ENCODE measurements at regions not wholly inside any gene's neighbourhood (a gene's known extent, or its start where the extent isn't known, plus 50 kb on each side); places are given as distances from the start of the nearest gene placed in this dataset.

- no peak overlapping the region for H3K4me3 Mint-ChIP-seq
- no peaks in the 10 kb centered on the region for H3K27me3 Mint-ChIP-seq
- H3K4me1 Mint-ChIP-seq = no peaks in the 10 kb centered on the region
- peaks cover 1% of the 10 kb centered on the region for H3K36me3 Mint-ChIP-seq
- H3K27ac Mint-ChIP-seq = no peak overlapping the region
- peaks cover 0 to 3% (median 2%) of the 10 kb centered on the region in 3 donors for H3K9me3 Mint-ChIP-seq
These were observed 1622.5 kb downstream of the MAT2B start for GRCh38 chr5:165127941-165128340.

- H3K9me3 Mint-ChIP-seq = peaks cover 0 to 8% (median 2%) of the 10 kb centered on the region in 3 donors
- H3K27ac Mint-ChIP-seq = no peak overlapping the region
- H3K27me3 Mint-ChIP-seq = no peaks in the 10 kb centered on the region
- no peak overlapping the region for H3K4me3 Mint-ChIP-seq
- H3K4me1 Mint-ChIP-seq = no peaks in the 10 kb centered on the region
- no peaks in the 10 kb centered on the region for H3K36me3 Mint-ChIP-seq
These were observed 1625.2 kb downstream of the MAT2B start for GRCh38 chr5:165130656-165131055.

GRCh38 chr5:165134155-165134554, 1628.7 kb downstream of the MAT2B start:
- Mint-ChIP-seq H3K4me1 (no peaks in the 10 kb centered on the region), H3K4me3 (no peak overlapping the region), H3K27me3 (no peaks in the 10 kb centered on the region), H3K9me3 (peaks cover 0 to 5% (median 2%) of the 10 kb centered on the region in 3 donors), H3K36me3 (no peaks in the 10 kb centered on the region), H3K27ac (no peak overlapping the region)

- H3K27ac Mint-ChIP-seq = no peak overlapping the region
- H3K4me1 Mint-ChIP-seq = no peaks in the 10 kb centered on the region
- no peaks in the 10 kb centered on the region for H3K36me3 Mint-ChIP-seq
- peaks cover 0 to 5% (median 2%) of the 10 kb centered on the region in 3 donors for H3K9me3 Mint-ChIP-seq
- H3K27me3 Mint-ChIP-seq = no peaks in the 10 kb centered on the region
- no peak overlapping the region for H3K4me3 Mint-ChIP-seq
These were observed 1630.1 kb downstream of the MAT2B start for GRCh38 chr5:165135565-165135964.

GRCh38 chr5:165137701-165138100, 1632.3 kb downstream of the MAT2B start:
- Mint-ChIP-seq H3K36me3 (no peaks in the 10 kb centered on the region), H3K27ac (no peak overlapping the region), H3K27me3 (no peaks in the 10 kb centered on the region), H3K4me3 (no peak overlapping the region), H3K9me3 (peaks cover 0 to 5% (median 2%) of the 10 kb centered on the region in 3 donors), H3K4me1 (no peaks in the 10 kb centered on the region)

GRCh38 chr5:165138236-165138635, 1632.8 kb downstream of the MAT2B start:
- no peak overlapping the region for H3K4me3 Mint-ChIP-seq
- no peak overlapping the region for H3K27ac Mint-ChIP-seq
- no peaks in the 10 kb centered on the region for H3K4me1 Mint-ChIP-seq
- H3K9me3 Mint-ChIP-seq = peaks cover 0 to 5% (median 2%) of the 10 kb centered on the region in 3 donors
- no peaks in the 10 kb centered on the region for H3K27me3 Mint-ChIP-seq
- H3K36me3 Mint-ChIP-seq = no peaks in the 10 kb centered on the region

GRCh38 chr5:165139262-165139661, 1633.8 kb downstream of the MAT2B start:
- no peaks in the 10 kb centered on the region for H3K4me1 Mint-ChIP-seq
- H3K27me3 Mint-ChIP-seq = no peaks in the 10 kb centered on the region
- H3K9me3 Mint-ChIP-seq = no peaks in the 10 kb centered on the region
- no peak overlapping the region for H3K4me3 Mint-ChIP-seq
- H3K27ac Mint-ChIP-seq = no peak overlapping the region
- H3K36me3 Mint-ChIP-seq = no peaks in the 10 kb centered on the region

- no peaks in the 10 kb centered on the region for H3K9me3 Mint-ChIP-seq
- H3K4me1 Mint-ChIP-seq = no peaks in the 10 kb centered on the region
- no peak overlapping the region for H3K4me3 Mint-ChIP-seq
- no peaks in the 10 kb centered on the region for H3K36me3 Mint-ChIP-seq
- no peak overlapping the region for H3K27ac Mint-ChIP-seq
- H3K27me3 Mint-ChIP-seq = no peaks in the 10 kb centered on the region
These were observed 1634.3 kb downstream of the MAT2B start for GRCh38 chr5:165139721-165140120.

GRCh38 chr5:165143741-165144140, 1638.3 kb downstream of the MAT2B start:
- Mint-ChIP-seq H3K9me3 (no peaks in the 10 kb centered on the region), H3K27ac (no peak overlapping the region), H3K4me3 (no peak overlapping the region), H3K4me1 (no peaks in the 10 kb centered on the region), H3K36me3 (no peaks in the 10 kb centered on the region), H3K27me3 (no peaks in the 10 kb centered on the region)

- Mint-ChIP-seq H3K4me1 (no peaks in the 10 kb centered on the region), H3K4me3 (no peak overlapping the region), H3K9me3 (no peaks in the 10 kb centered on the region), H3K27me3 (no peaks in the 10 kb centered on the region), H3K36me3 (no peaks in the 10 kb centered on the region), H3K27ac (no peak overlapping the region)
These were observed 1644.0 kb downstream of the MAT2B start for GRCh38 chr5:165149431-165149830.

GRCh38 chr5:165152058-165152457, 1646.6 kb downstream of the MAT2B start:
- H3K27me3 Mint-ChIP-seq = no peaks in the 10 kb centered on the region
- no peaks in the 10 kb centered on the region for H3K4me1 Mint-ChIP-seq
- peaks cover 0 to 2% (median 0%) of the 10 kb centered on the region in 3 donors for H3K9me3 Mint-ChIP-seq
- H3K36me3 Mint-ChIP-seq = no peaks in the 10 kb centered on the region
- no peak overlapping the region for H3K4me3 Mint-ChIP-seq
- H3K27ac Mint-ChIP-seq = no peak overlapping the region

- Mint-ChIP-seq H3K27ac (no peak overlapping the region), H3K27me3 (no peaks in the 10 kb centered on the region), H3K4me1 (peaks cover 0 to 2% (median 0%) of the 10 kb centered on the region in 3 donors), H3K36me3 (no peaks in the 10 kb centered on the region), H3K9me3 (peaks cover 0 to 4% (median 0%) of the 10 kb centered on the region in 3 donors), H3K4me3 (no peak overlapping the region)
These were observed 1651.8 kb downstream of the MAT2B start for GRCh38 chr5:165157219-165157618.

- Mint-ChIP-seq H3K27me3 (no peaks in the 10 kb centered on the region), H3K36me3 (no peaks in the 10 kb centered on the region), H3K9me3 (peaks cover 0 to 3% (median 0%) of the 10 kb centered on the region in 3 donors), H3K27ac (no peak overlapping the region), H3K4me3 (no peak overlapping the region), H3K4me1 (peaks cover 0 to 2% (median 0%) of the 10 kb centered on the region in 3 donors)
These were observed 1655.8 kb downstream of the MAT2B start for GRCh38 chr5:165161204-165161603.

GRCh38 chr5:165163861-165164260, 1658.4 kb downstream of the MAT2B start:
- Mint-ChIP-seq H3K27me3 (no peaks in the 10 kb centered on the region), H3K27ac (no peak overlapping the region), H3K4me1 (peaks cover 0 to 2% (median 0%) of the 10 kb centered on the region in 3 donors), H3K9me3 (peaks cover 0 to 2% (median 0%) of the 10 kb centered on the region in 3 donors), H3K4me3 (no peak overlapping the region), H3K36me3 (no peaks in the 10 kb centered on the region)

- no peaks in the 10 kb centered on the region for H3K4me1 Mint-ChIP-seq
- no peak overlapping the region for H3K27ac Mint-ChIP-seq
- no peak overlapping the region for H3K4me3 Mint-ChIP-seq
These were observed 1668.2 kb downstream of the MAT2B start for GRCh38 chr5:165173651-165174050.

GRCh38 chr5:165175041-165175440, 1669.6 kb downstream of the MAT2B start:
- H3K9me3 Mint-ChIP-seq = peaks cover 0 to 7% (median 0%) of the 10 kb centered on the region in 3 donors
- H3K27ac Mint-ChIP-seq = no peak overlapping the region
- H3K36me3 Mint-ChIP-seq = no peaks in the 10 kb centered on the region
- H3K4me3 Mint-ChIP-seq = no peak overlapping the region
- H3K27me3 Mint-ChIP-seq = no peaks in the 10 kb centered on the region
- no peaks in the 10 kb centered on the region for H3K4me1 Mint-ChIP-seq

More at GRCh38 chr5:165173651-165174050, 1668.2 kb downstream of the MAT2B start:
- Mint-ChIP-seq H3K9me3 (peaks cover 0 to 7% (median 3%) of the 10 kb centered on the region in 3 donors), H3K36me3 (no peaks in the 10 kb centered on the region), H3K27me3 (no peaks in the 10 kb centered on the region)

Data from IgD-negative memory B cell (primary cell).